NCI-H510A treated with DMSO at 0.1 percent for 48 hours (cell line): ENCODE measurements at regions not wholly inside any gene's neighbourhood (a gene's known extent, or its start where the extent isn't known, plus 50 kb on each side); places are given as distances from the start of the nearest gene placed in this dataset.
A peak's percentile ranks its signal among the peaks of the same experiment; 100 is the strongest.
"Not testable (repeated sequence)": the region's sequence is repeated elsewhere in the genome, so short reads cannot be mapped to it uniquely, and the experiment has no call there.

ENCODE experiments used
- DNase-seq: peaks from one replicate; lab custom pipeline; 2025; lab: John Stamatoyannopoulos, UW

DNA sequence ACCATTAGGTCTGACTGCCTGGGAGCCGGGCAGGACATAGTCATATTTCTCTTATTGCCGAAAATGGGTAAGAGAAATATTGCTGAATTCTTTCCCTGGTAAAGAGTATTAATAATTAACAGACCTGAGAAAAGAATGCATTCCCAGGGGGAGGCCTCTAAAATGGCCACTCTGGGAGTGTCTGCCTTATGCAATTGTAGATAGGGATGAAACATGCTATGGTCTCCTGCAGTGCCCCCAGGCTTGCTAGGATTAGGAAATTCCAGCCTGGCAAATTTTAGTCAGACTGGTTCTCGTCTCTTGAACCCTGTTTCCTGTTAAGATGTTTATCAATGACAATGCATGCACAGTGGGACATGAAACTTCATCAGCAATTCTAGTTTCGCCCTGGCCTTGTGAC lies 975.7 kb downstream of the TBC1D32 start:
- not testable (repeated sequence) for DNase-seq

DNA sequence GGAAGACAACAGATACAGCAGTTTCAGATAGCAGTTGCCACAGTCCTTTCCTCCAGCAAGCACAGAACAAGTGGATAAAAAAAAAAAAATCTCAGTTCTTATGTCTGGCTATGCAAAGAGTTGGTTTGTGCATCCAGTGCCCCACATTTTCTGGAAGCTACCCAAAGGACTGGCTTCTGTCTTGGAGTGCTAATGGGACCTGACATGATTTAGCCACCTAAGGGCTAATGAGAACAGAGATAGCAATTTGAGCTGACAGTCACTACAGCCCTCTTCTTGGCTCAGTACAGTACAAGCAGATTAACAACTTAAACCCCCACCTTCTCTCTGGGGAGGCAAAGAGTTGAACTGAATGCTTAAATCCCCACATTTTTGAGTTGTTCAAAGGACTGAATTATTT lies 976.8 kb downstream of the TBC1D32 start:
- DNase-seq, result no peak

DNA sequence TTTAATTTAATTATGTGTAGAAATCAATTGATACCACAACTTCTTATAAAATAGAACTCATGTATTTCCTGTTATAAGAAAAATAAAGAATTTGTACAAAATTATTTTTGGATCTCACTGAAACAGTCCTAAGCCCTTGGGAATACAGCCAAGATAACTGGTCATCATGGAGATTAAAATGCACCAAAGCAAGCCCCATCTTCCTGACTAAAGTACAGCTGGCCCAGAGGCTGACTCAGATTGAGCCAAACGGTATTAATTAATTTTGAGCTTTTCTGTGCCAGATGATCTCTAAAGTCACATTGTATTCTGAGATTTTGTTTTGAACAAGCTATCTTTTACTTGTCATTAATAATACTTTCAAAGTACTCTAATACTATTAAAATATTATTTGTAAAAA lies 978.5 kb downstream of the TBC1D32 start:
- DNase-seq, result no peak

- DNase-seq, result no peak
Measured at GRCh38 chr6:120354452-120355098, 979.7 kb downstream of the TBC1D32 start.

- no peak for DNase-seq
Measured at GRCh38 chr6:120352491-120352890, 981.8 kb downstream of the TBC1D32 start.

DNA sequence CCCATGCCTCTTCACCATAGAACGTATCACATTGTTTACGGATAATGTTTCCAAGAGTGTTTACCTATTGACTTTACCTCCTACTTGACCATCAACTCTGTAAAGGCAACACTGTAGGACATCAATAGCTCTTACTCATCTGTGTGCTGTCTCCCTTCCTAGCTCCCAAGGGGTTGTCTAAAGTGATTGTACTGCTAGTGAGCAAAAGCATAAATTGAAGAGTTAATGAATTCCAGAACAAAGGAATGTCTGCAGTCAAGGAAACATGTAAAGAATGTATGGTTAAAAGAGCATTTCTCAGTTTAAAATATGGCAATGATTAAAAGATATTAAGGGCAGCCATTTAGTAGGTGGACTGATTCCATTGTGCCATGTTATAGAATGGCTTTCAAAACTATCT lies 985.4 kb downstream of the TBC1D32 start:
- peak; percentile 0 for DNase-seq

DNA sequence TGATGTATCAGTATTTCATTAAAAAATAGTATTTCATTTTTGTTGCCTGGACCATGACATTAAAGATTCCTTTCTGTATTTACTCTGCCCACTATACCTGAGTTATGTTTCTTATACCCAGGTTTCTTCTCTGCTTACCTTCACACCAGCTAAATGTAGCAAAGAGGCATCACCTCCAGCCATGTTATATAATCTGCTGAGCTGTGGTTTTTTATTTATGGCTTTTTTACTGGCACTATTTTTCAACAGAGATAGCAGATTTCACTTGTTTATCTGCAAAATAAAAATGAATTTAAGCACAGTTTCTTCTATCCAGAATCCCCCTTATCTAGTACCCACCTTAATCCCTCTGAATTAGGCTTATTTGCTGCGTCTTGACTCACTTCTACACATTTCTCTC lies 979.0 kb upstream of the MAN1A1 start:
- DNase-seq, result no peak

DNA sequence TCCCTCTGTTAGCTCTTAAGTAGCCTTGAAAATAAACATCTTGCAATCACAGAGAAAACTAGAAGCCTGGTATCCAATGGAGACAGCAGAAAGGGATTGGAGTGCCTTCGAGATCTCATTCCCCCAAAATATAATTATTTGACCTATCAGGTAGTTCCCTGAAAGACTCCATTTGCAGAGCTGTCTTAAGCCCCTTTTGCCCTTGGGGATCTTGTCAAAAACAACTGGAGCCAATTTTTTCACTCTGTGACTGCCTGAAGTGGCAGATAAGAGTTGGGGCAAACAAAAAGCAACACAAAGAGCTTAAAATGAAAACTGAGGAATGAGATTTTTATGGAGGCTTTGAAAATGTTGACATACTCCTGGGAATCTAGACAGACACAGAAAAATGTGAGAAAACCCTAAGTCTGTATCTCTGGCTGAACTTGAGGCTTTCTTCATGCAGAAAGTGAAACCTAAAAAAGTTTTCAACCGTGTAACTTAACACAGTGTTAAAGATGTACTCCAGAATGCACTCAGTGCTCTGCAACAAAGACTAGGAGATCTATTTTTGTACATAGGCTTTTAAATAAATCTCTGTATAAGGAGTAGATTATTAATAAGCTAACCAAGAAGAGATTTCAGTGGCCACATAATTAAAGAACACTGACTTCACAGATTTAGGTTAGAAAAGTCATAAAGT lies 971.1 kb upstream of the MAN1A1 start:
- DNase-seq, result no peak

DNA sequence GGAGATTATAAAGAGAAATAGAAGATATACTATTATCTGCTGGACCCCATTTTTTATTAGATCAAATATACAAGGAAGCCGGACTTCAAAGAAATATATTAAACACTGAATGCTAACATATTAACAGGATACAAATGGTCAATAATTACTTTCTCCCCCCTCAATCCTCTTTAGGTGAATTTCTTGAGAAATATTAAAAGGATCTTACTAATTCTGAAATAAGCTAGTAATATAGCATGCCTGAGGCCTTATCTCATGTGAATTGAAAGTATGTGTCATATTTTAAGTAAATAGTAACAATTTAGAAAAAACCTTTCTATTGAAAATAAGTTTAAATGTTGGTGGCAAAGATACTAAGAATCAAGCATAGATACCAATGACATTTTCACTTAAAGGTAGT lies 954.7 kb upstream of the MAN1A1 start:
- no peak for DNase-seq

DNA sequence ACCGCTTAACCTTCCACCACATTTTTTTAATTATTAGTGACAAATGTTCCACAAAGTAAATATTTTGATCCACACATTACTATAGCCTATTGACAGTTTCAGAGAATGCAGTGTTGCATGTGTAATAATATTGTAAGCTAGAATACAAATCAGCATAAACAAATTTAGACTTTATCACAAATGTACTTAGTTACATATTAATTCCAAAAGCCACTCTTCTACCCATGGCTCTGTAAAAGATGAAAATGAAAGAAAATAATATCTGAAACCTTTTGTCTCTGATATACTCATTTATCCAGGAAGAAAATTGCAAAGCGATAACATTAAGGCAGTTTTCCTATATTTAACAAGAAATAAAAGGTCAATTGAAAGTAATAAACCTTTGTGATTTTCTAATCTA lies 954.0 kb upstream of the MAN1A1 start:
- DNase-seq, result no peak

GRCh38 chr6:120302041-120302440 lies 952.5 kb upstream of the MAN1A1 start:
- no peak for DNase-seq

DNA sequence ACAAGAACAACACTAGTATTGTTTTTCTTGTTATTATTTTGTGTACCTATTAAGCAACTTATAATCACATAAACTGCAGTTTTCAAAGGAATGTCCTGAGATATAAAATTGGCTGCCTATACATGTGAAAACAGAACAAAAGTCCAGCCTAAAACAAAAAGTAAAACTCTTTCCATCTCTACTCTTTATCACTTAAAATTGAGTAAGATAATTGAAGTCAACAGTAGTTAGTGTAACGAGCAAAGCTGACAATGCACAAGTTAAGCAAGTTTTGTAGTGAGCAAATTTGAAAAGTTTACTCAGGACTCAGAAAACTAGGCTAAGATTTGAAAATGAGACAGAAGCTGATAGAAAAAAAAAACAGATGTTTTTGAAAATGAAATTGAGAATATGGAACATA lies 941.4 kb upstream of the MAN1A1 start:
- DNase-seq, result no peak

DNA sequence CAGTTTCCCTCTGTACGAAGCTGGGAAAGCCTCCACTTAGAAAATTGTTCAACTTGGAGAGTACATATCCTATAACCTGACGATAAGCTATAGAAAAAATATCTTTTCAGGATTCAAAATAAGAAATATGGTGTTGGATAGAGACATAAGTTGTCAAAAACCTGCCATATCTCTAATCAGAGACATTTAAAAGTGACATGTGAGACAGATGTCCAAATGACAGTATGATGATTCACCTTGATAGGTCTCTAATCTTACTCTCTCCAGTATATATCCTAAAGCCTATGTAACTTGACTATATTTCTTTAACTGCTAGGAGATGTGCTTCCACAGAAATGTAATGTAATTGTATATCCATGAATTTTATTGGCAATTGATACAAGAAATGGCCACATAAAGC lies 932.4 kb upstream of the MAN1A1 start:
- DNase-seq, result no peak

- DNase-seq, result no peak
Measured at GRCh38 chr6:120279466-120280167, 930.1 kb upstream of the MAN1A1 start.

DNA sequence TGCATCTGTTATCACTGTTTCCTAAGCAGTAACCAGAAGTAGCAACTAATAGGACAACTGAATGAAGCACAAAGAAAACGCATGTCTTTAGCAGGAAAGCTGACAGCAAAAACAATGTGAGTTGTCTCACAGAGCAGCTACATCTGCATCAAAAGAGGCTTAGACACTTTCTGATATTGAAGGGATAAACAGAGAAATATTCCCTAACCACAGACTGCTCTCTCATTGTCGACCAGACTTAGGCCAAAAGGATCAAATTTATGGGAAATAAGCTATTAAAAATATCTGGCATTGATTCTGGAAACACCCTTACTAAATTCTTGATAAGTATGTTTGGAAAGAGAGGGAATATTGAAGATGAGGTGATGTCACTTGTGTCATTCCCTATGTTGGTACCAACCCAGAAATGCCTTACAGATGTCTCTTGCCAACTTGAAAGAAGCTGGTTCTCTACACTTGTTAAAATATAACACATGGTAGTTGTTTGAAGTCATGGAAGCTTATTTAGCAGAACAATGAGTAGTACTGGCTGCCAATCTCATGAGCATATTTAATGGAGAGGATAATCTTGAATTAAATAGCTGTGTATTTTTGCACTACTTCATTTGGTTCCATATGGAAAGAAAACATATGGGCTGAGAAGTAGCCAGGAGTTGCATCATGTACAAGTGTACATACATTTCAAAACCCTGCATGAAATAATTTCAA lies 929.3 kb upstream of the MAN1A1 start:
- DNase-seq, result no peak

DNA sequence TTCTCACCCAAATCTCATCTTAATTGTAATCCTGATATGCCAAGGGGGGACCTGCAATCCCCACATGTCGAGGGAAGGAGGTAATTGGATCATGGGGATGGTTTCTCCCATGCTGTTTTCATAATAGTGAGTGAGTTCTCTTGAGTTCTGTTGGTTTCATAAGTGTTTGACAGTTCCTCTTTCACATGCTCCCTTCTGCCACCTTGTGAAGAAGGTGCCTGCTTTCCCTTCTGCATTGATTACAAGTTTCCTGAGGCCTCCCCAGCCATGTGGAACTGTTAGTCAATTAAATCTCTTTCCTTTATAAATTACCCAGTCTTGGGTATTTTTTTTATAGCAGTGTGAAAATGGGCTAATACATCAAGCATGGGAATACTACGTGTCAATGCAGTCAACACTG lies 925.0 kb upstream of the MAN1A1 start:
- no peak for DNase-seq

DNA sequence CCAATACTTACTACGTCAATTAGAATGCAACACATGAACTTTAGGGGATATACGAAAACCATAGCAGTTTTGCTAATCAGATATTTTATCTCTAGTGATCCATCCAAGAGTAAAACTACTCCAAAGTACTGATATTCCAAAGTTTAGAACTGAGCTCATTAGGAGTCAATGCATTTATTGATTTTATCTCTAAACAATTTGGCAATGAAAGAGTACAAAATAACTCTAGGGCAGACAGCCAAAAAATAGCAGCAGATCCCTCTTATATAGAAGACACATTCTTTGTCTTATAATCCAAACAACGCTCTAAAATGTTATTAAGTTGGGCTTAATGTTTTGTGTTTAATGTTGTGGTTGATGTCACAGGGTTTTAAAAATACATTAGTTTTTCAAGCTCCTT lies 923.9 kb upstream of the MAN1A1 start:
- DNase-seq, result no peak

DNA sequence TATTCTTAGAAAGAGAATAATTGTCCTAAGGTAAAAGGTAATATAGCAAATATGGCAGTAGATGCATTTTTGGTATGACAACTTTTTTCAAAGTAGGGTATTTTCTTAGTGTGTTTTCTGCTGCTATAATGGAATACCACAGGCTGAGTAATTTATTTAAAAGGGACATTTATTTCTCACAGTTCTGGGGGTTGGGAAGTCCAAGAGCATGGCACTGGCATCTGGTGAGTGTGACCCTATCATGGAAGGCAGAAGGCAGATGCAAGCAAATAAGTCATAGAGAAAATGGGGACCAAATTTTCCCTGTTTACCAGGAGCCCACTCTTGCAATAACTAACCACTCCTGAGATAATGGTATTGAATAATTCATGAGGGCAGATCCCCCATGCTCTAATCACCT lies 922.5 kb upstream of the MAN1A1 start:
- no peak for DNase-seq

- not testable (repeated sequence) for DNase-seq
Measured at GRCh38 chr6:120268256-120268655, 918.7 kb upstream of the MAN1A1 start.

DNA sequence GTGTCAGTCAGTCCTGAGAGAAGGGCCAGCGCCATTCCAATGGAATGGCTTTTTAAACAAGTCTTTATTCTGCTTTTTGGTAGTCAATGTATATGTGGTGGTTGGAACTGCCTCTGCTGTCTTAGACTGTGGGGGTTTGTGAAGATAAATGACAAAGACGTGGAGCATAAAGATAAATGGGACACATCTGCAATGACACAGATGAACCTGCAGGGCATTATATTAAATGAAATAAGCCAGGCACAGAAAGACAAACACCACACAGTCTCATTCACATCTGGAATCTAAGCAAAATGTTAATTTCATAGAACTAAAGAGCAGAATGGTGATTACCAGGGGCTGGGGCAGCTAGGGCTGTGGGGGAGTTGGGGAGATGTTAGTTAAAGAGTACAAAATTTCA lies 912.8 kb upstream of the MAN1A1 start:
- no peak for DNase-seq

DNA sequence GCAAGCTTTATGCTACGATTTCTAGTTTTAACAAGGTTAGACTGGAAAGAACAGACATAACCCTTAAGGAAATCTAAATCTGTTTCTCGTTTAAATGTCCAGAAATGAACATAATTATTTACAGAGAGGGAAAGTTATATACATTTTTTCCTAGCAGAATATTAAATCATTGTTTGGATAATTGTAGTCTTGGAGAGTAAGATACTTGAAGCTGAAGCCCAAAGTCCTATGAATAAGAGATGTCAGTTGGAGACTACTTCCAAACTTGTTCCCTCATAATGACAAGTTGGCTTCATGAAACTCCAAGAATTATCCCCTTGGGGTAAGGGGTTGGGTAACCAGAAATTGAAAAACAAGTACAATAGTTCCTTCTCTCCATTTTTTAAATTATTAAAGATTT lies 911.1 kb upstream of the MAN1A1 start:
- DNase-seq, result no peak

DNA sequence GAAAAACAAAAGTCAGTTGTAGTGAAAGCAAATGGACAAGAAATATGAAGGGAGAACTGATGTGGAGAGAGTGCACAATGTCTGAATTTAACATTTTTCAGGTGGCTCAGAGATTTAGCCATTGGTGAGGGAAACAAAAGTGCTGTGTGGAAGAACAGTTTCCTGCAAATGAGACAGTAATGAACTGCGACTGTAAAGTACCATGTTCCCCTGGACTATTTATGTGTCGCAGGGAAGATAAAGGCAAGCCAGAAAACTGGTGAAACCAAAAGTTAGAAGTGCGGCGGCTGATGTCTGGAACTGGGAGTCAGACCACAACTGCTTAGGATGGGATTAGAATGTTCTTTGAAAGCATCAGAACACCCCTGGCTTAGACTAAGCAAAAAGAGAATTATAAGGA lies 905.1 kb upstream of the MAN1A1 start:
- DNase-seq, result no peak

GRCh38 chr6:120248451-120248850 lies 898.9 kb upstream of the MAN1A1 start:
- no peak for DNase-seq
